GM21576 (cell line): ENCODE measurements at regions not wholly inside any gene's neighbourhood (a gene's known extent, or its start where the extent isn't known, plus 50 kb on each side); places are given as distances from the start of the nearest gene placed in this dataset.
"Not testable (repeated sequence)": the region's sequence is repeated elsewhere in the genome, so short reads cannot be mapped to it uniquely, and the experiment has no call there.

Experiments
- ATAC-seq: cut with Tn5 transposase; IDR thresholded peaks from one replicate; pipeline ENCODE4 v1.9.1; 2021; ENCODE audit warnings: mild to moderate bottlenecking, moderate library complexity; ENCODE audit not compliant: unreplicated experiment

GRCh38 chr9:27800692-27801370, 227.6 kb upstream of the C9orf72 start:
- ATAC-seq, result no peak

GRCh38 chr9:27801545-27801944, 228.3 kb upstream of the C9orf72 start:
- ATAC-seq, result no peak

GRCh38 chr9:27802418-27802817, 229.1 kb upstream of the C9orf72 start:
- ATAC-seq, result no peak

GRCh38 chr9:27808864-27809263, 235.6 kb upstream of the C9orf72 start:
- no peak for ATAC-seq

- no peak for ATAC-seq
These were observed 244.5 kb upstream of the C9orf72 start for GRCh38 chr9:27817747-27818146.

- no peak for ATAC-seq
These were observed 245.1 kb upstream of the C9orf72 start for GRCh38 chr9:27818348-27818747.

GRCh38 chr9:27828908-27829307, 255.6 kb upstream of the C9orf72 start:
- no peak for ATAC-seq

- ATAC-seq, result no peak
These were observed 256.3 kb upstream of the C9orf72 start for GRCh38 chr9:27829621-27830020.

GRCh38 chr9:27832108-27832507, 258.8 kb upstream of the C9orf72 start:
- ATAC-seq, result not testable (repeated sequence)

GRCh38 chr9:27835286-27835685, 262.0 kb upstream of the C9orf72 start:
- no peak for ATAC-seq

- no peak for ATAC-seq
These were observed 262.5 kb upstream of the C9orf72 start for GRCh38 chr9:27835746-27836145.

- ATAC-seq, result no peak
These were observed 263.6 kb upstream of the C9orf72 start for GRCh38 chr9:27836661-27837401.

GRCh38 chr9:27838876-27839275, 265.6 kb upstream of the C9orf72 start:
- ATAC-seq, result no peak

GRCh38 chr9:27839767-27840166, 266.5 kb upstream of the C9orf72 start:
- not testable (repeated sequence) for ATAC-seq

GRCh38 chr9:27844797-27845196, 271.5 kb upstream of the C9orf72 start:
- no peak for ATAC-seq

GRCh38 chr9:27847380-27847779, 274.1 kb upstream of the C9orf72 start:
- ATAC-seq, result no peak

GRCh38 chr9:27847818-27848217, 274.5 kb upstream of the C9orf72 start:
- ATAC-seq, result no peak

- ATAC-seq, result no peak
These were observed 275.0 kb upstream of the C9orf72 start for GRCh38 chr9:27848315-27848714.

- ATAC-seq, result no peak
These were observed 278.6 kb upstream of the C9orf72 start for GRCh38 chr9:27851858-27852257.

- ATAC-seq, result no peak
These were observed 280.2 kb upstream of the C9orf72 start for GRCh38 chr9:27853529-27853928.

- no peak for ATAC-seq
These were observed 282.8 kb upstream of the C9orf72 start for GRCh38 chr9:27856054-27856453.

- no peak for ATAC-seq
These were observed 283.5 kb upstream of the C9orf72 start for GRCh38 chr9:27856748-27857147.
